Natural killer cell (primary cell): ENCODE measurements at regions not wholly inside any gene's neighbourhood (a gene's known extent, or its start where the extent isn't known, plus 50 kb on each side); places are given as distances from the start of the nearest gene placed in this dataset.
A peak's percentile ranks its signal among the peaks of the same experiment; 100 is the strongest.

ENCODE experiments used
- ATAC-seq, 3 donors: fragments of 150-1000 bp in 2 of 3; fragments of 200-7000 bp in 1 of 3; cut with Tn5 transposase; 1 replicate in 1 of 3; 2 replicates in 2 of 3; pipeline ENCODE4 v1.10.0; 2021; ENCODE audit warnings: mild to moderate bottlenecking in 2 of 3, moderate library complexity in 2 of 3
- DNase-seq, 2 donors: peaks; one replicate each; pipeline versions ENCODE4 v3.0.0 to v3.0.0-alpha.2; 2013 to 2021; ENCODE audit warnings: mixed read lengths in 1 of 2
- H3K27ac ChIP-seq: one replicate; pipeline ENCODE4 v1.5.1; 2013; ENCODE audit warnings: mild to moderate bottlenecking, low read length
- H3K27me3 ChIP-seq: one replicate; pipeline ENCODE4 v1.6.1; 2013; ENCODE audit warnings: low read length; ENCODE audit not compliant: control insufficient read depth, insufficient read depth
- H3K36me3 ChIP-seq: one replicate; pipeline ENCODE4 v1.6.1; 2013; ENCODE audit warnings: low read length; ENCODE audit not compliant: control insufficient read depth, insufficient read depth
- H3K4me1 ChIP-seq: one replicate; pipeline ENCODE4 v1.6.1; 2013; ENCODE audit warnings: low read length; ENCODE audit not compliant: control insufficient read depth, insufficient read depth
- H3K4me3 ChIP-seq: one replicate; pipeline ENCODE4 v1.5.1; 2013; ENCODE audit warnings: low read length
- H3K9me3 ChIP-seq: one replicate; pipeline ENCODE4 v1.6.1; 2013; ENCODE audit warnings: low read length; ENCODE audit not compliant: control insufficient read depth, insufficient read depth
- H3K27ac Mint-ChIP-seq, 2 donors: one replicate each; pipeline ENCODE4 v1.8.0; 2022; ENCODE audit warnings: mild to moderate bottlenecking in 2 of 2, mixed read lengths in 2 of 2, moderate library complexity in 1 of 2
- H3K27me3 Mint-ChIP-seq, 2 donors: one replicate each; pipeline ENCODE4 v1.8.0; 2022; ENCODE audit warnings: low read depth in 2 of 2, mixed read lengths in 2 of 2
- H3K36me3 Mint-ChIP-seq: one replicate; pipeline ENCODE4 v1.8.0; 2022; ENCODE audit warnings: mixed read lengths
- H3K4me1 Mint-ChIP-seq, 2 donors: one replicate each; pipeline ENCODE4 v1.8.0; 2022; ENCODE audit warnings: mixed read lengths in 2 of 2
- H3K4me3 Mint-ChIP-seq: one replicate; pipeline ENCODE4 v1.8.0; 2022; ENCODE audit warnings: mild to moderate bottlenecking, moderate library complexity, mixed read lengths
- H3K9me3 Mint-ChIP-seq, 2 donors: one replicate each; pipeline ENCODE4 v1.8.0; 2022; ENCODE audit warnings: mixed read lengths in 2 of 2
- WGBS: methylation state at CpG from one replicate; pipeline ENCODE4 v1.1.7; 2013; ENCODE audit warnings: missing lambda C conversion rate; ENCODE audit not compliant: insufficient coverage; 5-methylcytosine and 5-hydroxymethylcytosine counted together
- intact Hi-C: fragments of 100-400 bp; cut with micrococcal nuclease; formaldehyde crosslinking; loops from one replicate; pipeline ENCODE4 v1.14.2; 2022
- TF ChIP-seq, protein P1 (sequence below): fragments of 200-600 bp; IDR thresholded peaks from one replicate; pipeline ENCODE4 v1.8.0; 2022; ENCODE audit warnings: antibody characterized with exemption

GRCh38 chr5:88507261-88507660, 238.6 kb upstream of the TMEM161B start:
- ATAC-seq (no peak), DNase-seq (no peak)
- Histone ChIP-seq H3K9me3 (no peaks in the 10 kb centered on the region), H3K36me3 (no peaks in the 10 kb centered on the region), H3K4me3 (no peak overlapping the region), H3K27ac (no peak overlapping the region), H3K27me3 (peaks cover 1% of the 10 kb centered on the region), H3K4me1 (no peaks in the 10 kb centered on the region)
- Mint-ChIP-seq H3K27me3 (peaks cover 10 to 35% of the 10 kb centered on the region in 2 donors), H3K9me3 (no peaks in the 10 kb centered on the region), H3K36me3 (no peaks in the 10 kb centered on the region), H3K4me3 (no peak overlapping the region), H3K27ac (no peak overlapping the region), H3K4me1 (peaks cover 6 to 8% of the 10 kb centered on the region in 2 donors)
- intact Hi-C loops, result no loop called here
- WGBS, result 93% methylated on average over 4 of the region's 4 CpGs
- TF ChIP-seq, protein P1, sequence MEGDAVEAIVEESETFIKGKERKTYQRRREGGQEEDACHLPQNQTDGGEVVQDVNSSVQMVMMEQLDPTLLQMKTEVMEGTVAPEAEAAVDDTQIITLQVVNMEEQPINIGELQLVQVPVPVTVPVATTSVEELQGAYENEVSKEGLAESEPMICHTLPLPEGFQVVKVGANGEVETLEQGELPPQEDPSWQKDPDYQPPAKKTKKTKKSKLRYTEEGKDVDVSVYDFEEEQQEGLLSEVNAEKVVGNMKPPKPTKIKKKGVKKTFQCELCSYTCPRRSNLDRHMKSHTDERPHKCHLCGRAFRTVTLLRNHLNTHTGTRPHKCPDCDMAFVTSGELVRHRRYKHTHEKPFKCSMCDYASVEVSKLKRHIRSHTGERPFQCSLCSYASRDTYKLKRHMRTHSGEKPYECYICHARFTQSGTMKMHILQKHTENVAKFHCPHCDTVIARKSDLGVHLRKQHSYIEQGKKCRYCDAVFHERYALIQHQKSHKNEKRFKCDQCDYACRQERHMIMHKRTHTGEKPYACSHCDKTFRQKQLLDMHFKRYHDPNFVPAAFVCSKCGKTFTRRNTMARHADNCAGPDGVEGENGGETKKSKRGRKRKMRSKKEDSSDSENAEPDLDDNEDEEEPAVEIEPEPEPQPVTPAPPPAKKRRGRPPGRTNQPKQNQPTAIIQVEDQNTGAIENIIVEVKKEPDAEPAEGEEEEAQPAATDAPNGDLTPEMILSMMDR, result no peak

DNA sequence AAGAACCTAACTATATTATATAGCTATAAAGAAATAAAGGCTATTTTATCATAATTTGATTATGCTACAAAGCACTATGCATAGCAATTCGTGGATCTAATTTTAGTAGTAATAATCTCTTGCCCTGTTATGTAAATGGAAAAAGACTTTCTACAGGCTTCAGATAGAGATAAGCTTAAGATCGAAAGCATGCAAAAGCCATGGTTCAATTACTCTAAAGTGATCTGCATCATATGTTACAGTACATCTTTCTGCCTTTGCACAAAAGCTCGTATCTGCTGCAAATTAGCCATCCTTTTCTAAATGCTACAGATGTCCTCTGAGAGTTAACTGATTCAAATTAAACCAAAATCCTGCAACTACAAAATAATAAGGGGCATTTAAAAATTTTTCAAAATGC, 234.8 kb upstream of the TMEM161B start:
- no peaks in the 10 kb centered on the region for H3K36me3 ChIP-seq
- no peak overlapping the region for H3K27ac ChIP-seq
- no peaks in the 10 kb centered on the region for H3K36me3 Mint-ChIP-seq
- no peaks in the 10 kb centered on the region for H3K9me3 Mint-ChIP-seq
- peak overlapping the region; percentile 54 for H3K4me3 ChIP-seq
- H3K4me1 ChIP-seq, result peaks cover 2% of the 10 kb centered on the region
- peak overlapping the region; percentile 89 for H3K4me3 Mint-ChIP-seq
- H3K27me3 Mint-ChIP-seq, result peaks cover 11 to 22% of the 10 kb centered on the region in 2 donors
- DNase-seq, result no peak
- no peaks in the 10 kb centered on the region for H3K27me3 ChIP-seq
- no peaks in the 10 kb centered on the region for H3K9me3 ChIP-seq
- no peak for ATAC-seq
- TF ChIP-seq, protein P1, result no peak
- intact Hi-C loops, result no loop called here
- no peak overlapping the region for H3K27ac Mint-ChIP-seq
- WGBS, result 81% methylated on average over 2 of the region's 3 CpGs
- H3K4me1 Mint-ChIP-seq, result peaks cover 12 to 15% of the 10 kb centered on the region in 2 donors

DNA sequence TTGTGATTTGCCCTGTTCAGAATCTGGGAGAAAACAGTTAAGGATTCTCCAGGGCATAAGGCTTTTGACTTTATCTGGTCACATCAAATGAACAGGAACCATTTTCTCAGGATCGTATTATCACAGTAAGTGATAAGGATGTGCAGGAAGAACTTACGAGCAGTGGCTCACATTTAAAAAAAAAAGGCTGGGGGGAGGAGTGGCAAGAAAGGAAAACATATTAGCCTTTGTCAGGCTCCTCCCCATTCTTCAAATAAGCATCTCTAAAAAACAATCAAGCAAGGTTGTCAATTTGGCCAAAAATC, 234.3 kb upstream of the TMEM161B start:
- H3K4me3 Mint-ChIP-seq, result peak overlapping the region; percentile 89
- TF ChIP-seq, protein P1, result no peak
- ATAC-seq (no peak), DNase-seq (peak in 1 of 2 donors; percentile 27)
- H3K27me3 Mint-ChIP-seq, result peaks cover 12 to 18% of the 10 kb centered on the region in 2 donors
- WGBS, result 10% methylated on average over 2 of the region's 2 CpGs
- Histone ChIP-seq H3K27ac (peak overlapping the region; percentile 59), H3K36me3 (no peaks in the 10 kb centered on the region), H3K27me3 (no peaks in the 10 kb centered on the region), H3K4me1 (peaks cover 2% of the 10 kb centered on the region), H3K4me3 (peak overlapping the region; percentile 54), H3K9me3 (no peaks in the 10 kb centered on the region)
- H3K36me3 Mint-ChIP-seq, result no peaks in the 10 kb centered on the region
- no peaks in the 10 kb centered on the region for H3K9me3 Mint-ChIP-seq
- peaks cover 12 to 15% of the 10 kb centered on the region in 2 donors for H3K4me1 Mint-ChIP-seq
- H3K27ac Mint-ChIP-seq, result peak overlapping the region; percentile 60 to 77
- intact Hi-C loops, result no loop called here
